DMS53 treated with DMSO at 0.1 percent for 48 hours (cell line): ENCODE measurements at regions not wholly inside any gene's neighbourhood (a gene's known extent, or its start where the extent isn't known, plus 50 kb on each side); places are given as distances from the start of the nearest gene placed in this dataset.

Experiments used
- DNase-seq: peaks from one replicate; lab custom pipeline; 2025; ENCODE audit not compliant: unreplicated experiment; lab: John Stamatoyannopoulos, UW

DNA sequence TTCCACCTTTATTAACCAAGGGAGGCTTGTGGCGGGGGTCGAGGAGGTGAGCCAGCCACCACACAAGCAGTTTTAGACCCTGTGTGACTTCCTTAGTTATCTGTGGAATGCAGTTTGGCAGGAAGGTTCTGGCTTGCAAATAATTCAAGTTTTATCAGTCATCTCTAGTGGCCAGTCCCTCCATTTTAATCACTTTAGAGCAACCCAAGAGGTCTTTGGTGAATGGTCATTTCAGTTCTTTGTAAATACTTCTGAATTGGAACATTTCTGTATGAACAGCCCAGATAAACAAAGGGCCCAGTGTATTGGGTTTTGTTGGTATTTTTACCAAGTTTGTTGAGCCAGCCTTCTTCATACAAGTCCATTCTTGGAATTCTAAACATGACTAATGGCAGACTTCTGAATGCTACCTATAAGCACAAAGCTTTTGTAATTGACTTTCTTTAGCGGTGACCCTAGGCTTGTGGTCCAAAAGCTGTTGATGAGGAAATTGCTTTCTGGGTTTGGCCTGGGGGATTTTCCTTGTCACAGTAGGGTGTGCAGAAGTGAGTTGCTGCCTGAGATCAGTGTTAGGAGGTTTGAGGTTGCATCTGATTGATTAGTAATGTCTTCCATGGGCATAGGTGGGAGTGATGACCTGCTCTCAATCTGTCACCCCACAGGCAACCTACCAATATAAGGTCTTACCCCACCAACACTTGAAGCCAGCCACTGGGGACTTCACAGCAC lies 193.3 kb upstream of the TOPAZ1 start:
- no peak for DNase-seq

DNA sequence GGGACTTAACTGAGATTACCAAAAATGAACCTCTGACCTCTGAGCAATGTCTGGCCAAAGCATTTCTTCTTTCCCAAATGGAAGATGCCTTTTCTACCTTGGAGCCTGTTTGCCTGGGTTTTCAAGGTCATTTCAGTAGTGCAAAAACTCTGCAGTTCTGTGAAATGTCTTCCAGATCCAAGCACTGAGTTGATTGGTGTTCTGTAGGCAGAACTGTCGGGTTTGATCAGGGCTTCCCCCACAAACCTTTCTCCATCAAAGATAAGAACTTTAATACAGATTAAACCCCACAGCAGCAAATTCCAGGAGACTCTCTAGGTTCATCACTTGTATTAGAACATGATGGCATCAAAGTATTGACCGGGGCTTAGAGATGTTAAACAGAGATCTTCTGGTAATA lies 192.7 kb upstream of the TOPAZ1 start:
- DNase-seq = no peak

DNA sequence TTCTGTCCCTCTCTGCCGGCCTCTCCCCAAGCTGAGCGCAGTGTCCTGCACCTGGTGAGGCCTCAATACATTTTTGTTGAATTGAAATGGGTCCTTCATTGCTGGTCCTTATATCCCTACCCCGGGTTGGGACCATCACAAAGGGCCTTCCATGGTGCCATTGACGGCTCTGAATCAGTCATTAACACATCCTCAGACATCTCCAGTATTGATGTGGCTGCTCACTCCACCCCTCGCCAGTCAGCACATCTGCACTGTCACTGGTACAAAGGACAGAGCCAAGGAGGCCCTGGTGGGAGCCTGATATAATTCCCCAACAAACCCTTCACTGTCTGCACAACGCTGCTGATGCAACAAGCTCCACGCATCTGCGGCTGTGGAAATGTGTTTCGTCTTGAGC lies 191.6 kb upstream of the TOPAZ1 start:
- no peak for DNase-seq

DNA sequence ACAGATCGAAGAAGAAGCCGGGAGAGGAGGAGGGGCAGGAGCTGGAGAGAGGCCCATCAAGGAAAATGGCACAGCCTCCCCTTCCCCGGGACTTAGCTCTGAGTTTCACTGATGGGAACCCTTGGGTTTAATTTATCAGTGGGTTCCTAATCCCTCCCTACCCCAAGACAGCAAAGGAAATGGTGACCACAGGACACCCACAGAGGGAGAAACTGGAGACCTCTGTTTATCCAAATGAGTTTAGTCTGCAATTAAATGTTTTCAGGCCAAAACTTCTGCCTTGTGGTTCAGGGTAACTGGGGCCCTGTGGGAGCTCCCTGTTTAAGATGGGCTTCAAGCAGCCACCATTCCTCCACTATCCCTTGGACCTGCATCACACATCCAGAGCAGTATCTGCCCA lies 190.8 kb upstream of the TOPAZ1 start:
- no peak for DNase-seq

DNA sequence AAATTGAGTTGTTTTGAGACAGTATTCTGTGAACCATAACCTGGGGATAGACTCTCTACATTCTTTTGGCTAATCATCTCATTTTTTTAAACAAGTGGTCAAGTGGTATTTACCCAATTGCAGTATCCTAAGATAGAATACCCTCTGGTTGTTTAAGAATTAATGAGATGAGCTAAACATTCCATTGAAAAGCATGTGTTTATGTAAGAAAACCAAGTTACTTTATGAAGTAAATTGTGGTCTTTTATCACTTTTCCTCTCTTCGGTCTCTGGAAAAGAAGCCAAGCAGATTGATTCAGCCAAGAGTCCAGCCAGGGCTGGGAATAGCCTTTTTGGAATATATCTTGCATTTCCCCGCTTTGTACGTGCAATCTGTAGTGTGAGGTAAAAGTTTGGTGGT lies 185.7 kb upstream of the TOPAZ1 start:
- no peak for DNase-seq

DNA sequence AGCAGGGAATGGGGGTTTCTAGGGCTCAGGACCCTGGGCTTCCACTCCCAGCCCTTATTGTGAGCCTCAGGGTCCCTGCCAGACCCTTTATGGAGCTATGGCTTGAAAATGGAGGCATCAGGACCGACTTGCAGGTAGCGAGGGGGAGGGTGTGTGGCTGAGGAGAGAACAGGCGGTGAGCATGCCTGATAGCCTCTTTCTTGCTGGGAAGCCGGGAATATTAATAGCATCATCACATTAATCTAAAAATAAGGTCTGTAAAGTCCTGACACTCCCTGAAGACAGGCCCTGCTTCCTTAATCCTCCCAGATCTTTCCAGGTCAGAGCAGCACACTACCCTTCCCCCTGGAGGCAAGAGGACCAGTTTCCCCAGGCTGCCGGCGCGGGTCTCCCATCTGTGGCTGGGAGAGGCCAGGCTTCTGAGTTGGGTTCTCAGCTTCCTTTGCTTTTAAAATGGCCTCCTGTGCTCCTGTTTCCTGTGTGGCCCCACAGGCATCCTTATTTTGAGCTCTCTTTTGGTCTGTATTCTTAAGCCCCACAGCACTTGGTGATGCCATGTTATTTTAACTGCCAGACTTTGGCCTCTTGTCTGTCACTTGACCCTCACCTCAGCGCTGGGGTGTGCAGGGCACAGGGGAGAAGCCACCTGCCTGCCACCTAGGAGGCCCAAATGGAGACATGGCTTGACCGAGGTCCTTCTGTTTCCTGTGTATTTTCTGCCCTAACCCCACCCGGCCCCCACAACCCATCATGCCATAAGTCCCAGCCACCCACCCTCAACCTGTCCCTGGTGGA lies 185.0 kb upstream of the TOPAZ1 start:
- no peak for DNase-seq

DNA sequence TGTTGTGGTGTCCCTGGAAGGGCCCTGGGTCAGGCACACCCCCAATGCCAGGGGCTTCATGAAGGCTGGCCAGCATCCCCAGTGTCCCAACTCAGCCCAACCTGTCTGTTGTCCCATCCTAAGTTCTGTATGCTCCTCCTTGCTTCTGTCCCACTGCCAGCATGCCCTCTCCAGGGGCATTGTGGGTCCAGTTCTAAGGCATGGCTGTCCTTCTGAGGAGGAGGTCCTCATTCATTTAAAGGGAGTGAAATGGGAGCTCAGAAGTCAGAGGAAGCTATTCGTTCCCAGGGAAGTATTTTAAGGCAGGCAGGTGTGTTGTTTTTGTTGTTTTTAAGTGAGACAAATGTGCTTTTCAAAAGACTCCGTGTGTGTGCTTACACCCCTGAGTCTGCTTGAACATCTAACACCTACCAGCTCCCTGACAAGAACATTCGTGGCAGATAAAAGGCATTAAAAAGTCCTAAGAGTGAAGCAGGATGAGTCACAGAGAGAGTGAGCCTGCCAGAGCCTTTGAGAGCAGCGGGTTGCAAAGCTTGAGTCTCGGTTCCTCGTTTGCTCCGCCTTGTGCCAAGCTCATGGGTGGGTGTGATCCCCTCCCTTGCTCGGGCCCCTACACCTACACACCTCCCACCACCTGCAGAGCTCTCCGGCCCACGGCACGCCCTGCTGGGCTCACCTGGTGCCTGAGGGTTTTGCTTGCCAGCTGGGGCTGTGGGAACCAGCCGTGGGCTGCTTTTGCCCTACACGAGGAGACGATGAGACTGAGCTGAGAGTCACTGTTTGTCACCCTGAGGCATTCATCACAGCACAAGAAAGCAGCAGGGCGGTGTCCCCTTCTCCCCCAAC lies 183.4 kb upstream of the TOPAZ1 start:
- no peak for DNase-seq

DNA sequence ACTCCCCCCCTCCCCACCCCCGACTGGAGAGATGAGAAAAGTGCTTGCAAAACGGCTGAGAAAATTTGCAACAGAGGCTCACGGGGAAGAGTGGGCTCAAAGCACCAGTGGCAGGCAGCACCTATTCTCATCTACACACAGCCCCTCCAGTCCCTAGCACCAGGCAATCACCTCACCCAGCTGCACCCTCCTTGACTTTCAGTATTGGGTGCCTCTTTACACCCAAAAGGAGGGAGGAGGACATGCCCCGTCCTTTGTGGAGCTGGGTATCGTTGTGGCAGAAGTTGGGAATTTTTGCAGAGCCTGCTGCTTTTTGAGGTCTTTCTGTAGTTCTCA lies 182.8 kb upstream of the TOPAZ1 start:
- DNase-seq = no peak

DNA sequence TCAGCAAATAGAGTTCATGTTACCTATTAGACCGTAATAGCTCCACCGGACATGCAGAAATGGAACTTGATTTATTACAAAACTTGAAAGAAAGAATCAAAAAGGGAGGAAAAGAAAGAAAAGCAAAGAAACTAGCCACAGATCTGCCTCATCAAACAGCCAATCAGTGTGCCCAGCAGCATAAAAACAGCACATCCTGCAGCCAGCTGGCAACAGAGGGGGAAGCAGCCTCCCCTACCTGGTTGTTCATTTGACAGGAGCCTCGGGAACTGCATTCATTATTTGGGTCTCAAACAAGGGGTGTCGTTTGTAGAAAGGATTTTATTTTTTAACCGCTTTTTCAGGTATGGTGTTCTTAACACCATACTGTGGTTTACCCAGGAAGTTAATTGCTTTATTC lies 181.5 kb upstream of the TOPAZ1 start:
- DNase-seq = no peak

DNA sequence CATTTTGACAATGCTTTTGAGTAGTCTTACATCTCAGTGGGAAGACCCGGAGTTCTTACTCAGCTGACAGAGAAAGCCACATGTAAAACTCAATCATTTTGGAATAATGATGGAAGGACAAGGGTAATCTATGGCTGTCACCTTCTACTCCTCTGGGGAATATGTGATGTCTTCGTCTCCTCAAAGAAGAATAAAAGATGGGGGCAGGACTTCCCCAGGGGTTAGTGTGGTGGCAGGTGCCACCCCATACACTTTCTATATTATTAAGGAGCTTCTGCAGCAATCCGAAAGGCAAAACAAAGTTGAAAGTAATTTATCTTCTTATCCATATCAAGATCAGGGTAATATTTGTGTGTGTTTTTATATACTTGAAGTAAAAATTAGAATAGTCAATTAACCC lies 180.4 kb upstream of the TOPAZ1 start:
- no peak for DNase-seq

DNA sequence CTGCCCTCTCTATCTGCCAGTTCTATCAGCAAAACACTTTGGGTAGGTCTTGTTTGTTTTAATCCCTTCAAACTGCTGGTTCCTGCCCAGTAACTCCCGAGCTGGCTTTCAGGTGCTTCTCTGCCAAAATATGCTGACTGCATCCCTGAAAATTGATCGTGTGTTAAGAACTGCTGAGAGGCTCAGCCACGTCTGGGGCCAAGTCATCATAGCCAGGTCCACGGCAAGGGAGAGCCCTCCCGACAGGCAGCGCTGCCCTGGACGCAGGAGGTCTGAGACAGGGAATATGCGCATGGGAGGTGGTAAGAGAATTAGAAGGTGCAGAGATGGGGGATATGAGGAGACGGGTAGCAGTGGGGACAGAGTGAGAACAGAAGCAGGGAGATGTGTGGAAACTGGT lies 179.7 kb upstream of the TOPAZ1 start:
- DNase-seq = no peak

DNA sequence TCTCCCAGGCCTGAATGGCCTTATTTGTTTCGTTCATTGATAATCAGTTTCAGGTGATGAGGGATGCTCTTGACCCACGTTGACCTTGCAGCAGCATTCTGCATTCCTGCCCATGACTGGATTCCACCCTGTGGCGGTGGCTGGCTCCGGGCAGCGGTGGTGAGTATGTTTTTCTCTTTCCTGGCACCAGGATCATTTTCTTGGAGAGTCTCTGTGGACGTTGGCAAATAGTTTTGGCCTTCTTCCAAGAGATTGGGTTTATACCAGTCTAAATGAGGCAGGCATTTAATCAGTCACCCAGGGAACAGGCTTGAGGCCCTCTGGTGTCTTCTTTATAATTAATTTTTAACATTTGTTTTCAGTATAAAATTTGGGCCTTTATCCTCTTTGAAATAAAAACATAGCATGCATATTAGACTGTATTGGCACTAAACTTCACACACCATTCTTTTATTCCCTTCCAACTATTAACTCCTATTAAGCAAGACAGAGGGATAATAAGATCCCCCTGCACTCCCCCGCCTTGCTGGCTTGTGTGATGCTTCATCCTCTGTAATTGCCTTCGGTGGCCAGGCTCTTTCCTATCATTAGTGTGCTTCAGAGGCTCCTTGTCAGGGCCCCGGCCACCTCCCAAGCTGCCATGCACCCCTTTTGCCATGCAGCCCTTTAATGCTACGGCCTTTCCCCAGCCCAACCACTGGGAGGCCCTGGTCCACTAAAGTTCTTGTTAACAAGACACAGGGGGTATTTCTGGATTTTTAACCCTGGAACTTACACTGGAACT lies 176.2 kb upstream of the TOPAZ1 start:
- DNase-seq = no peak

DNA sequence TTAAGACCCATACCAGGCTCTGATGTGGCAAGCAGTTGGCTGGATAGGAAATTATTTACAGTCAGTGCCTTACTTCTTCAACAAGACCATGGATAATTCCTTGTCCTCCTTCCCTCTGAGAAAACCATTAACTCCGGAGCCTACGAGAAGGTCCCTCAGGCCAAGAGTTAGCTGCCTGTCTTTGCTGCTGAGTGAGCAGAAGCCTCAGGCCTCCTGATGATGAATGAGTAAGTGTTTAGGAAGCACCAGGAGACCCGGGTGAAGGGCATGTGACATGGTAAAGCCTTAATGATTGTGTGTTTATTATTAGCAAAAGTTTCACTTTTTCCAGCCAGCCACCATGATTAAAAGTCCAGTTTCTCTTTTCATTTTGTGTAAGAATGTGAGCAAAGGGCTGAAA lies 174.9 kb upstream of the TOPAZ1 start:
- DNase-seq = no peak

DNA sequence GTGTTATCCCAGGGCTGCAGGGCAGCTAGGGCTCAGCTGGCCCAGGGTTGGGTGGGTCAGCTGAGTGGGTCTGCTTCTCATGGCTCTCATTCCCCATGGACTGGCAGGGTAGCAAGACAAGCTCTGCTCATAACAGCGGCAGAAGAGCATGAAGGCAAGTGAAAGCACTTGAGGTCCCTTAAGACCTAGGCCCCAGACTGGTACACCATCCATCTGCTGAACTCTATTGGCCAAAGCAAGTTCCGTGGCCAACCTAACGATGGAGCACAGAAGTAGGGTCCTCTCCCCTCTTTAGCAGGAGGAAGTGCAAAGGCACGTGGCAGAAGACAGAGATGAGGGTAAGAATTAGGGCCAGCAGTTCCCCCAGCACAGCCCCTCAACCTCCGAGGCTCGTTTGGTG lies 174.3 kb upstream of the TOPAZ1 start:
- no peak for DNase-seq

DNA sequence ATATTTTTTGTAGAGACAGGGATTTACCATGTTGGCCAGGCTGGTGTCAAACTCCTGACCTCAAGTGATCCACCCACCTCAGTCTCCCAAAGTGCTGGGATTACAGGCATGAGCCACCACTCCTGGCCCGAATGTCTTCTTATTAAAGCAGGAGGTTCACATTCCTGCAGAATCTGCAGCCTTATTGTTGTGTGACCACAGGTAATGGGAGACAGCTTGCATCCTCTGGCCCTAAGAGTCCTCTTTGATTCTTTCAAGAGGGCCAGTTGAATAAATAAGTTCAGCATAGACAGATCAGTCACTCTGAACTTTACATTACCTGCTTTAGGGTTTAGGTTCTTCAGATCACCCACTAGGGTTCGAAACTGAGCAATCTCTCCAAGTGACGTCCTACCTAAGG lies 172.9 kb upstream of the TOPAZ1 start:
- no peak for DNase-seq

DNA sequence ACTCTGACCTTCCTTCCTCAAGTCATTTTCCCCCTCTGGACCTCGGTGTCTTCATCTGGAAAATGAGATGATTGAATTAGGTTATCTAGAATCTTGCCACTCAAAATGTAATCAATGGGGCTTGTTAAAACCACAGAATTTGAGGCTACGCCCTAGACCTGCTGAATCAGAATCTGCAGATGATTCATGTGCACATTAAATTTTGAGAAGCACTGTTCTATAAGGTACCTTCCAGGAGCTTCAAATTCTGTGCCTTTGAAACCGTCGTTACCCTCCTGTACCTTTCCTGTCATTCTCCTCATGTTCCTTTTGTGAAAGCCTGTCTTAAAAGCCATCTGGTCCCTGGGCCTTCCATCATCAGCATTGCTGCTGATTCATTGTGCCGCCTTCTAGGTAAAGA lies 172.4 kb upstream of the TOPAZ1 start:
- DNase-seq = no peak

DNA sequence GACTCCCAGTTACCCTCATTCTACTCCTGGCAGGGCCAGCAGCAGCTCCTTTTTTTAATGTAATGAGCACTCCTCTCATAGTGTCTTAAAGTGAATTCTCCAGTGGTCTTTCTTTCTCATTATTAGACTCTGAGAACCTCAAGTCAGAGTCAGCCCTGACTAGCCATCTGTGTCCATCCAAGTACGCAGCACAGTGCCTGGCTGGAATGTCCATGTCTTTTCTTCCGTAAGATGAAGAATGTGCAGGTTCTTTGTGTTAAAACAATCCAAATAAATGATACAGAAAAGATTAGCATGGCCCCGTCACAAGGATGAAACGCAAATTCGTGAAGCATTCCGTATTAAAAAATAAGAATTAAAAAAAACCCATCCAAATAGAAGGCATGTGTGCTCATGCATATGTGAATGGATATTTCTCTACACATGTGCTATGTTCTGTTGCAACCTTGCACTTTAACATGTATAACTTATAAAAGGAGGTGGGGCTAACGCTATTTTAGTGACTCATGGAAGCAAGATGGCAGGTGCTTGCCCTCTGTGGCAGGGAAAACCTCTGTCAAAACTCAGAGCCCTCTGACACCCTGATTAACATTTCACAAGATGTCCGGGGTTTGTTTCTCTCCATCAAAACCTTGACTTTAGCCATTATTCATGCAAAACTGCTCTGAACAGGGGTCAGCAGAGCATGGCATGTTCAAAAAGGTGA lies 170.7 kb upstream of the TOPAZ1 start:
- DNase-seq = no peak

DNA sequence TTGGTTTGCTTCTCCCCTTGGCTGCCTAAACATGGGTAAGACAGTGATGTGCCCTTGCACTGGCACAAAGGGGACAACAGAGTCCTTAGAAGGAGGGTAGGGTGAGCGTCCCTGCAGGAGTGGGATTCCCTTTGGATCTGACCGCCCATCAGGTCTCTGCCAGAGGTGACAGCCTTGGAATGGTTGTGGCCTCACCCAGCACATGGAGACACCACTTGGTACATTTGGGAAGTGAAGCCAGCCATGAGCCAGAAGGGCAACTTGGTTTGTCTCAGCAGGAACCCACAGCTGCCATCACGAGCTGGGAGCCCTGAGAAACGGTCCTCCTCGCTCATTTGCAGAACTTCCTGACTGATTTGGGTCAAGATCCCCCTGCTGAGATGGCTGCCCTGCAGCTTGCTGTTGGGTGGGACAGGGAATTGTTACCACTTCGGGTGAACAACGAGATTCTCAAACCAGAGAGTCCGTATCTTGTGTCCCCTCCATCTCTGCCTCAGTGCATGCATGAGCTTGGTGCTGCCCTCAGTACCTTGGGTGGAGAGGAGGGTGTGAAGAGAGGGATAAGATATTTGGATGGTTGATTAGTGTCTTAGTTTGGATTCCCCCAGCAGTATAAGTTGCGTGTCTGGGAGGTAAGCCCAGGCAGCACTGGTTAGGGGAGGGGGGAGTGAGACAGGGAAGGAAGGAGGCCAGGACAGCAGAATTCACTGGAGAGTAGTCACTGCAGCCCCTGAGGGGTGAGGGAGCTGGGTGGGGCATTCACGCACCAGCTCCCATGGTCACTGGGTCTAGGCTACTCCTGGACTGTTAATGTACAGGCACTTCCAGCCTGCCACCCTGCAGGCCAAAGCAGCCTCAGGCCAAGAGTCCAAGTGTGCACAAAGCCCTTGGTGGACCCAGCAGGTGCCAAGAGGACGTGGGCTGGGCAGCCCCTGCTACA lies 168.8 kb upstream of the TOPAZ1 start:
- no peak for DNase-seq

DNA sequence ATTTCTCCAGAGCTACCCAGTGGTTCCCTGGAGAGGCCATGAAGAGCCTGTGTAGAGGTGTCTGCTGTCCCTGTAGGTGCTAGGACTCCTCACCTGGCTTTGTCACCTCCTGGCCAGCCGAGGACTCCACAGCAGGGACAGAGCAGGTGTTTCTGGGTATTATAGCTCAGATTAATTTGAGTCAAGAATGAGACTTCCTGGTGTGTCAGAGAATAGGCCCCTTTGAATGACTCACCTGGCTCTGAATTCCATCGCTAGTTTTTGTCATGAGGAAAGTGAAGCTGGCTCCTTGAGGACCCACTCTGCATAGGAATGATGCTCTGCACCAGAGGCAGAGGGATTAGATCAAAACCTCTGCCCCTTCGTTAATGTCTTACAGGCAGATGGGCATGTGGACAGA lies 167.5 kb upstream of the TOPAZ1 start:
- peak; percentile 17 for DNase-seq
